GM21360 (cell line): ENCODE measurements at regions not wholly inside any gene's neighbourhood (a gene's known extent, or its start where the extent isn't known, plus 50 kb on each side); places are given as distances from the start of the nearest gene placed in this dataset.
"Not testable (repeated sequence)": the region's sequence is repeated elsewhere in the genome, so short reads cannot be mapped to it uniquely, and the experiment has no call there.

Experiments
- ATAC-seq: cut with Tn5 transposase; IDR thresholded peaks from one replicate; pipeline ENCODE4 v1.9.1; 2021; ENCODE audit warnings: mild to moderate bottlenecking, moderate library complexity; ENCODE audit not compliant: unreplicated experiment

- ATAC-seq, result no peak
Observed at GRCh38 chr13:84816567-84817105, 934.4 kb upstream of the SLITRK1 start.

GRCh38 chr13:84812789-84813188, 930.5 kb upstream of the SLITRK1 start:
- ATAC-seq, result no peak

GRCh38 chr13:84812078-84812477, 929.8 kb upstream of the SLITRK1 start:
- no peak for ATAC-seq

- no peak for ATAC-seq
Observed at GRCh38 chr13:84810781-84811180, 928.5 kb upstream of the SLITRK1 start.

- no peak for ATAC-seq
Observed at GRCh38 chr13:84802073-84802472, 919.8 kb upstream of the SLITRK1 start.

- no peak for ATAC-seq
Observed at GRCh38 chr13:84784443-84785153, 902.3 kb upstream of the SLITRK1 start.

GRCh38 chr13:84777316-84777715, 895.0 kb upstream of the SLITRK1 start:
- ATAC-seq, result no peak

- no peak for ATAC-seq
Observed at GRCh38 chr13:84776593-84776992, 894.3 kb upstream of the SLITRK1 start.

GRCh38 chr13:84775920-84776319, 893.6 kb upstream of the SLITRK1 start:
- not testable (repeated sequence) for ATAC-seq

GRCh38 chr13:84774111-84774510, 891.8 kb upstream of the SLITRK1 start:
- ATAC-seq, result no peak

GRCh38 chr13:84760956-84761355, 878.7 kb upstream of the SLITRK1 start:
- no peak for ATAC-seq

GRCh38 chr13:84749126-84749525, 866.9 kb upstream of the SLITRK1 start:
- no peak for ATAC-seq

GRCh38 chr13:84745051-84745551, 862.8 kb upstream of the SLITRK1 start:
- no peak for ATAC-seq

GRCh38 chr13:84744203-84744602, 861.9 kb upstream of the SLITRK1 start:
- no peak for ATAC-seq

GRCh38 chr13:84741253-84741652, 859.0 kb upstream of the SLITRK1 start:
- ATAC-seq, result no peak

- no peak for ATAC-seq
Observed at GRCh38 chr13:84739021-84739420, 856.7 kb upstream of the SLITRK1 start.

GRCh38 chr13:84737661-84738060, 855.4 kb upstream of the SLITRK1 start:
- ATAC-seq, result no peak

GRCh38 chr13:84730376-84730775, 848.1 kb upstream of the SLITRK1 start:
- no peak for ATAC-seq

GRCh38 chr13:84705982-84706710, 823.9 kb upstream of the SLITRK1 start:
- no peak for ATAC-seq

- no peak for ATAC-seq
Observed at GRCh38 chr13:84702174-84702573, 819.9 kb upstream of the SLITRK1 start.

GRCh38 chr13:84697591-84697990, 815.3 kb upstream of the SLITRK1 start:
- not testable (repeated sequence) for ATAC-seq

- ATAC-seq, result no peak
Observed at GRCh38 chr13:84686973-84687372, 804.7 kb upstream of the SLITRK1 start.
